MV-4-11 (cell line): ENCODE measurements at regions not wholly inside any gene's neighbourhood (a gene's known extent, or its start where the extent isn't known, plus 50 kb on each side); places are given as distances from the start of the nearest gene placed in this dataset.

Experiments used
- DNase-seq: peaks from one replicate; lab custom pipeline; 2025; lab: John Stamatoyannopoulos, UW

DNA sequence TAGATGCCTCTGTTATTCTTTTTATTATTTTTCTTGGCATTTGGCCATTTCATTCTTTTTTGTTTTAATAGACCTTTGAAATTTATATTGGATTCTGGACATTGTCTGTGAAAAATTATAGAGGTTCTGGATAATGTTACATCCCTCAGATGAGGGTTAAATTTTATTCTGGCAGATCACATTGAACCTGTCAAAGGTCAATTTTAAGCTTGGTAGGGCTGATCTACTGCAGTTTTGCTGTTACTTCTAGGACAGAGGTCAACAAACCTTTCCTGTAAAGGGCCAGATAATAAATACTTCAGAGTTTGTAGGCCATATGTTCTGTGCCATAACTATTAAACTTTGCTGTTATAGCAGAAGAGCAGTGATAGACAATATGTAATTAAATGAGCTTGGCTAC lies 318.9 kb upstream of the DPPA4 start:
- DNase-seq: no peak

DNA sequence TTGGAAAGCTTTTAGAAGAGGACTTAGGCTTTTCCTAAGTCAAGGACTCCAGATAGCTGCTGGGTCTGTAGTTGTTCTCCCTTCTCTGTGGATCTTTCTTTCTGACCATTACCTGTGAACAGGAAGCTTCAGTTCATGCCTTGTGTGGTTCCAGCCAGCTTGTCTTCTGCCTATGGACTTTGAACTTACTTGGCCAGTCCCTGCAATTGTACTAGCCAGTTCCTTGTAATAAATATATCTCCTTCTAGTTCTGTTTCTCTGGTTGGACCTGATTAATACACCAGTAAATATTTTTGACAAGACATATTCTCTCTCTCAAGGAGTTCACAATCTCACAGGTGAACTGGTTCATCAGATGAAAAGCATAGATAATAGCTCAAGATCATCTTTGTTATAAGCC lies 341.3 kb upstream of the DPPA4 start:
- DNase-seq: no peak

DNA sequence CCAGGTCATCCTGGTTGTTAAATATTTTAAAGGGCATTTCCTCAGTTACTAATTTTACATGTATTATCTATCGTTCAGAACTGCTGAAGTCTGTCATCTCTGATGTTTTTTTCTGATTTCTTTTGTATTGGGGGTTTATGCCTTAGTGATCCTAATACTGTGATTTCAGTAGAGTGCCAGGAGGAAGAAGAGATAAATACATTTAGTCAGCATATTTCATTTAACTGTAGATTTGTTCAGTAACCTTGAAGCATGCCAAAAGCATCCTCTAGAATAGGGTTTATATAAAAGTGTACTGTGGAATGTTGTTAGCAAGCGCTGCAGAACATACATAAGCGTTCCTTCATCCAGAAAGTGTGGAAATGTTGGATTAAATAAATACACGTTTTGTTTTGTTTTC lies 342.3 kb upstream of the DPPA4 start:
- DNase-seq: no peak

DNA sequence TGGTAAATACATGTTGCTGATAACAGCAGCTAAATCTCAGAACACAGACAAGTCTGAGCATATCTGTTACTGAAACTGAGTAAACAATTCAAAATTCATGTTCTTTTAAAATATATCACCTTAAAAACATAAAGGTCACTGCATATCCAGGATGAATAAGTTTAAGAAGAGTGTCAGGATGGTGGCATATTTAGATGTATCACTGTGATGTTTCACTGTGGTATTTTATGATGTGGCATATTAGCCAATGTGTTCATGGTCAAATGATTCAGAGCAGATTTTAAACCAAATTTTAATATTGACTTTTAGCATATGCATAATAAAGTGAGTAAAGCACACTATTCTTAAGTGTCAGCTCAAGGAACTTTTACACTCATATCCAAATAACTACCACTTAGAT lies 346.4 kb upstream of the DPPA4 start:
- DNase-seq: no peak

DNA sequence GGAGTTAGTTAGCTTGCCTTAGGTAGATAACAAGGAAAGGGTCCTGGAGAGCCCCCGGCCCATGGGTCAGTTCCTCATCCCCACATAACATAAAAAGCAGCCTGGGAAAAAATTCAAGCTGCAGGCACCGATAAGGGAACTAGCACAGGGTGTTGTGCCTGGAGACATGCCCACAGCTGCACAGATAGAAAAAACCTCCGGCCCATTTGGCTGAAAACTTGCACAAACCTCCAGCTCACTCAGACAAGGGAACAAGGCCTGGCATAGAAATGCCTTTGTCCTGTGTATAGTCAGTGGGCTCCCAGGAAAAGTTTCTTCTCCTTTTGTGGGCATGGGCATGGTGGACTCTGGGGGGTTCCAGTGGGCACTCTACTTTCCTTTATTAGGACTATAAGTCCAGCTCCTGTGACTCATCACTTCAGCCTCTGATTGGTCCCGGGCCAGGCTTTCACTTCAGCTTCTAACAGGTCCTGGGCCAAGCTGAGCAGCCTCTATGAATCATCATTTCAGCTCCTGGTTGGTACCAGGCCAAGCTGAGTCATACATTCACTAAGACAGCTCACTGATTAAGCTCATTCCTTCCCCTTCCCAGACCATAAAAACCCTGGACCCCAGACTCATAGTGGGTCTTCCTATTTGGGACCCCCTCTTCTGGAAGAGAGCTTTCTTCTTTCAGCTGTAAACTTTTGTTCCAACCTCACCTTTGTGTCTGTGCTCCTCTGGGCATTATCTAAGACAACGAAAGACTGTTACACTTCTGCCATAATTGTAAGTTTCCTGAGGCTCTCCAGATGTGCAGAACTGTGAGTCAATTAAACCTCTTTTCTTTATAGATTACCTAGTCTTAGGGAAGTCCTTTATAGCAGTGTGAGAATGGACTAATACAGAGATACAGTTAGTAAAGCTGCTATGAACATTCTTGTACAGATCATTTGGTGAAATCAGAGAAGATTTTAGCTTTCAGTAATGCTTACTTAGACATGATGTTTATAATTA lies 348.0 kb upstream of the DPPA4 start:
- DNase-seq: peak; percentile 92

DNA sequence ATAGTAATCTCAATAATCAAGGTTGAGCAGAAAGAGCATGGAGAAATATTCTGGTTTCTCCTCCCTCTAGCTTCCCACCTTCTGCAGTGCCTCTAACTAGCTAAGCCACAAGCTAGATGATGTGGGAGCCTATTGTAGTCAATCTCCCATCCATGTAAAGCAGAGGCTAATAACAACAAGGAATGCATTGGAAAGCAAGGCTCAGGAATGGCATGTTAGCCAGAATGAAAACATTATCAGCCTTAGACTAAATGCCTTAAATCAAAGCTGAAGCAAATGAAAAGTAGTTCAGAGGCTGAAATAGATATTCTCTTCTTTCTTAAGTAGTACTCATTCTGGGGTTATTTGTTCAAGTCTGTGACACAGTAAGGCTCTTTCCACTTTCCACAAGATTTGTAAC lies 350.3 kb upstream of the DPPA4 start:
- no peak for DNase-seq

DNA sequence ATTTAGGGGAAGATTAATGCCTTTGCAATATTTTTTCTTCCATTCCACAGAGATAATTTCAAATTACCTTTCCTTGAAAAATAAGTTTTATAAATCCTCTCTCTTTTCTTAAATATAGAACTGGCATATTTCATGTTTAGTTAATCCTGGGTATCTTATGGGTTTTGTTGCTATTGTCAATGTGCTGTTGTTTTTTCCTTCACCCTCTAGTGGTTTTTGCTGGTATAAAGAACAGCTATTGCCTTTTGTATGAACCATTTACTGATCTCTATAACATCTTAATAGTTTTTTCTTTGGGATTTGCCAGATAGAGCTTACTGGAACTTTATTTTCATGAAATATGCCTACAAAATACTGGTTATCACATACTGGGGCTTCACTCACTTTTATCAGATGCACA lies 359.6 kb upstream of the DPPA4 start:
- no peak for DNase-seq

DNA sequence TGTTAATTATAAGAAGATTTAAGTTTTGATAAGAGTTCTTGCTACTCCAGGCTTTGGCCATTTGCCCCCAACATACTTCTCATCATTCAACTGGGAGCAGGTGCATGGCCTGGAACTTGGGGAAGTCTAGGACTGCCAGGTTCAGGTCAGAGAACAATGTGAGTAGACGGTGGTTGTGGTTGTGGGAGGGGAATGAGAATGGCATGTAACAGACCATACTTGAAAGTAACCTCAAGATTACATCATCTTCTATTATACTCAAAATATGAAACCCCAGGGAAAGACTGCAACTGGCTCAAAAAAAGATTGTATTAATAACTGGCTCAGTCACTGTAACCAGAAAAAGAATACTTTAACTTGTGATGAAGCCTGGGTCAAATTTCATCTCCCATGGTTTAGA lies 364.9 kb upstream of the DPPA4 start:
- DNase-seq: peak; percentile 89

DNA sequence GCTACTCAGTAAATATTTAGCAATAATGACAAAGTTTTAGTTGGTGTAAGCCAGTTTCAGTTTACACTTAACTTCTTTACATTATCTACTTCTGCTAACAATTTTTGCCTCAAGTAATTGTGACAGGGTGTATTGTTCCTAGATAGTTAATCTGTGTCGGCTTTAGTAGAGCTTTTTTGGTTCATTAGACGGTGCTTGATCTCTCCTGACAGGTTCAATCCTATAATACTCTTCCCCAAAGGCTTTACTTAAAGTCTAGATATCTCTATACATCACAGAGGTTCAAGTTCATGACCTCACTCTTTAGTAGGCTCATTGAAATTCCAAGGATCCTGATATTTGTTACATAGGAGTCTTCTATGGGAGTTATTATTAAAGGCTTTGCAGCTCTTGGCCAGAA lies 365.6 kb upstream of the DPPA4 start:
- DNase-seq: no peak

DNA sequence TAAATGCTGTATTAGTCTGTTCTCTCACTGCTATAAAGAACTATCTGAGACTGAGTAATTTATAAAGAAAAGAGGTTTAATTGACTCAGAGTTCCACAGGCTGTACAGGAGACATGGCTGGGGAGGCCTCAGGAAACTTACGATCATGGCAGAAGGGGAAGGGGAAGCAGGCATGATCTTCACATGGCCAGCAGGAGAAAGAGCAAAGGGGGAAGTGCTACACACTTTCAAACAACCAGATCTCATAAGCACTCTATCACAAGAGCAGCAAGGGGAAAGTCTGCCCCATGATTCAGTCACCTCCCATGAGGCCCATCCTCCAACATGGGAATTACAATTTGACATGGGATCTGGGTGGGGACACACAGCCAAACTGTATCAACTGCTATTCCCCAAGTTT lies 367.8 kb upstream of the DPPA4 start:
- peak; percentile 78 for DNase-seq

DNA sequence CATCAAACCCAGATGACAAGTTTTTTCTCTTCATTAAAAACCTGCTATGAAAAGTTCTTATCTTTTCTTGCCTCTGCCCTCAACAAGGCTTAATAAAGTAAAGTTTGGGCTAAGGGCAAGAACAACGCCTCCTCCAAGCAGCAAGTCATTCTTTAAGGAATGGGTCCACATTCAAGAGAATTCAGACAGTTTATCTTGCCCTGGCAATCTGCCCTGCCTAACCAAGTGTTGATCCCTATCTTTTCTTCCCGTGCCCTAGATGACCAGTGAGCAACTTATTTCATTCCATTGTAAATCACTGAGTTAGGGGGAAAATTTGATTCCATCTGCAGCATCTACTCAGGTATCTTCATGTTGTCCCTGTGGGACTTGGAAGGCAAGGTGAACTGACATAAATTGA lies 370.3 kb upstream of the DPPA4 start:
- no peak for DNase-seq

DNA sequence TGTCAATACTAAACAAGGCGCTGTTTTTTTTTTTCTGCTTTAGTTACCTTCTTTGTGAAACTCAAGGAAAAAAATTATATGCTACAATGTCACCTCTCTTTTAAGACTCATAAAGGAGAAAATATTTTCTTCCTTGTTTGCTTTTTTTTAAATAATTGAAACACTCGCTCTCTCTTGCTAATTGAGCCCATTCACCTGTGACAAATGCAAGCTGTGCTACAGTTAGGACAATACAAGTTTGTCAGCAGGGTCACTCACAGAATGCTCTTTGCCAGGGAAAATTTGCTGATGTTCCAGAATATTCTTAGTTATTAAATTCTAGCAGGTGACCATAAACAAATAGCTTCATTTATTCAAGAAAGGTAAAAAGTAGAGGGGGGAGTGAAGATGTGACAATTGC lies 375.9 kb upstream of the DPPA4 start:
- no peak for DNase-seq

DNA sequence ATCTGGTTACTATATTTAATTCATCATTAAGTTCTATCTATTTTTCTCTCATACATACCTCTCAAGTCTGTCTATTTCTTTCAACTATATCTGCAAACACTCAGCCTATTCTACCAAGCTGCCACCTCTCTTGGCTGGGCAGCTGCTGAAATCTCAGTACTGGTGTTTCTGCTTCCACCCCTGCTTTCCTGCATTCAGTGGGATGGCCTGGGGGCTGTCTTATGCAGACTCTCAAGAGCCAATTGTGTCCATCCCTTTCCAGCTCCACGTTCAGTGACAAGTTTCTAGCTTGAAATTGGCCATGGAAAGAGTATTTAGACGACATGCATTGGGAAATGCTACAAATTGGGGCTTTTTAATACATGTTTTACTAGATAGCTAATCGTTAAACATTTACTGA lies 378.4 kb upstream of the DPPA4 start:
- DNase-seq: no peak

DNA sequence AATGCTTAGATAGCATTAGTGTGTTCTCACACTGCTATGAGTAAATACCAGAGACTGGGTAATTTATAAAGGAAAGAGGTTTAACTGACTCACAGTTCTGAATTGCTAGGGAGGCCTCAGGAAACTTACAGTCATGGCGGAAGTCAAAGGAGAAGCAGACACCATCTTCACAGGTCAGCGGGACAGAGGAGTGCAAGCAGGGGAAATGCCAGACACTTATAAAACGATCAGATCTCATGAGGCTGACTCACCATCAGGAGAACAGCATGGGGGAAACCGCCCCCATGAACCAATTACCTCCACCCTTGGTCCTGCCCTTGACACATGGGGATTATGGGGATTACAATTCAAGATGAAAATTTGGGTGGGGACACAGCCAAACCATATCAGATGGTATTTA lies 381.5 kb upstream of the DPPA4 start:
- no peak for DNase-seq

DNA sequence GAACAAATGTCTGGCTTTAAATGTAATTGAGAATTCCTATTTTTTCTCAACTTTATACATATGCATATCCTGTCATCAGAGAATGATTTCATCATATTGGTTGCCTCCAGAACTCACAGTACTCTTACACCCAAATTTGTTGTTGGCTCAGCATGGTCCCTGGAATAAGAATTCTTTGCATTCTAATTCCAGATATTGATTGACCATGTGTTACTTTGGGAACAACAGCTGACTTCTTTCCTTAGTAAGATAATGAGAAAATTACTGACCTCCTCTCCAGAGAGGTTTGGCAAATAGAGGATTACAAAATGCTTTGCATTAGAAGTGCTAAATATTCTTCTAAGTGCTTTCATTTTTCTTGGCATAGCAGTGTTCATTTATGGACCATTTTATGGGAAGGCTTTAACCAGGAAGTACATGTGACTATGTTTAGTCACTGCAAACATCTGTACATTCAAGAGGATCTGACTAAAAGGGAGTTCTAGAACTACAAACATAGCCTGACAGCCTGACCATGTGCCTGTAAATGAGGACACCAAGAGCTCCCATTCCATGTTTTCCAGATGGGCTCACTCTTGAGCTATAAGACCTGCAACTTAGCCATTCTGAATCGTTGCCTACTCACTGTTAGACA lies 391.6 kb upstream of the DPPA4 start:
- no peak for DNase-seq

DNA sequence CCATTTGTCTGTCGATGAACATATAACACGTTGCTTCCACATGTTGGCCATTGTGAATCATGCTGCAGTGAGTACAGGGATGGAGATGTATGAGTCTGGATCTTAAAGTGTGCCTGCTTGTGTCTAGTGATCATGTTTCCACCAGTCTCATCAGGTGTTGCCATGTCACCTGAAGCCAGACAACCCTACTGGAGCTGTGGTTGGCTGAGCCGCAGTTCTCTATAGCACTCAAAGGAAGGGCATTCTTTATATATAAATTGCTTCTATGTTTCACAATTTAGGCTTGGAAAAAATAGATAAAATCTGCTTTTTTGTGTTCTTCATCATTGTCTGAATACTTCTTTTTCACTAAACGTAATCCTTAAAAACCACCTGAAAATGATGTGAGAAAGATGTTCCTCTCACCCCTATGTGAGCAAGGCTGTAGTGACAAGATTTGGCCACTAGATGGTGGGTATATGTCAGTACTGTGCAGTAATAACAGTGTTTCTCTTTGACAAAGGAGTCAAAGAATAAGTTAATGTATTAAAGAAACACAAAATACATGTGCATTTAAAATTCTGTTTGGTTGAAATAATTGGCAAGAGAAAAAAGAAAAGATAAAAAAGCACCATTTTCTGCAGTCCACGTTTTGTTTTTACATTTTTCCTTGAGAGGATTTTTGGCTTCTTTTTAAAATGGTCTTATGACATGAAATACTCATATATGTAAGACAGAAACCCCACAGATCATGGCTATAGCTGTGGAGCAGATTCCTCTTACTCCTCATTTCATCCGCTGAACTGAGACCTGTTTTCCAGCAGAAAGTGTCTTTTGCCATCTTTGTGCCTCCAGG lies 394.5 kb upstream of the DPPA4 start:
- DNase-seq: peak; percentile 39

DNA sequence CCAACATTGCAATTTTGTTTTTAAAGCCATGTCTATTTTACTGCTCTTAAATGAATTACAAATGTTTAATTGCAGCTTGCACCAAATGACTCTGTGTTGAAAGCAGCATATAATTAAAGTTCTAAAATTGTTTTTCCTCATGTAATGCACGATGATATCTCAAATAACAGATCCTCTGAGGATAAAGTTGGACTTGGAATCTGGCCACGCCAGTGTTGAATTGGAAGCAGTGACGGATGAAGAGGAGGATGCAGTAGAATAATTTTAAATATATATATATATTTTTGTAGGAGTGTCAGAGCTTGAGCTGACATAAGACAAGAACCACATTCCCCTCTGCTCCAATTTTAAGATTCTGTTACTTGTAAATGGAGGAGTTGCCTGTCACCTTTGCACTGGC lies 406.6 kb upstream of the DPPA4 start:
- DNase-seq: no peak

DNA sequence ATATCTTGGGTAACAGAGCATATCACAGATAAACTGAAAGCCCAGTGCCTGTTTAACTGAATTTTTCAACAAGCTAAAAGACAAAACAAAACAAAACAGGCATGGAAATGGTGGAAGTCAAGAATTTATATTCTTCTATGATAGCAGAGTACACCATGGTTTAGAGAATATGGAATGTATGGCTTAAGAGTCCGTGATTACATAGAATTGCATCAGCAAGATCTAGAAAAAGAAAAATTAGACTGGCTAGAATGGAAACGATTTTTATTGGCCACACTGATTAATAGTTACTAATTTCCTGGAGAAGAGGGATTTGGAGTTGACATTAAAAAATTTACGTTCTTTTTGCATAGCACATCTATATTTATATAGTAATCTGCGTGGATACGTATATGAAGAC lies 435.2 kb upstream of the DPPA4 start:
- no peak for DNase-seq

DNA sequence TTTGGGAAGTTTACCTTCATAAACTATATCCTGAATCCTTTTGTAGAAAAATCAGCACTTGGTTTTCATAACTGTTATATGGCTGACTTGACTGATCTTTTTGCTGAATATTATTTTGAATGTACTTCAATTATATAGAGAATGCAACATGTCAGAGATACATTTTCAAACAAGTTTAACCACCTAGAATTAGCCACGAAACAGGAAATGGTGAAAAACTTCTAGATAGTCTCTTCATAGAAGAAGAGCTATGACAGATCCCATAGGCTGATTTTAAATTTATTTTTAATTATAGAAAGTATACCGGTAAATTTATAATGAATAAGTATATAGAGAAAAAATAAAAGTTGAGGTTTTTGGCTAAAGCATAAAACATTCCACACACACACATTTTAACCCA lies 436.8 kb upstream of the DPPA4 start:
- no peak for DNase-seq

DNA sequence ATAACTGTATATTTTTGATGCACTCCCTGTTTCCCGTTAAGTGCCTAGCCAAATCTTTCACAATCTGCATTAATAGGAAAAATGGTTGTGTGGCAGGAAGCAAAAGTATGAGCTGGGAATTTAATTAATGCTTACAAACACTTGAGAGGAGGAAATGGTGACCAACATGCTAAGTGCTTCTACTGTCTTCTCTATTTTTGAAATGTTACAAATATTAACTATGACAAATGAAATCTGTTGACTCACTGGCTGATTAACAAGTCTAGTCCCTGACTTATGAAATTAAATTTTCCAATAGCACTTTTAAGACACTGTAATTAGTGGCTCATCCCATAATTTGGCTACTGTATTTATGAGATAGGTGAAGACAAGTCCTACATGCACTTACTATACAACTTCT lies 446.9 kb upstream of the DPPA4 start:
- no peak for DNase-seq

DNA sequence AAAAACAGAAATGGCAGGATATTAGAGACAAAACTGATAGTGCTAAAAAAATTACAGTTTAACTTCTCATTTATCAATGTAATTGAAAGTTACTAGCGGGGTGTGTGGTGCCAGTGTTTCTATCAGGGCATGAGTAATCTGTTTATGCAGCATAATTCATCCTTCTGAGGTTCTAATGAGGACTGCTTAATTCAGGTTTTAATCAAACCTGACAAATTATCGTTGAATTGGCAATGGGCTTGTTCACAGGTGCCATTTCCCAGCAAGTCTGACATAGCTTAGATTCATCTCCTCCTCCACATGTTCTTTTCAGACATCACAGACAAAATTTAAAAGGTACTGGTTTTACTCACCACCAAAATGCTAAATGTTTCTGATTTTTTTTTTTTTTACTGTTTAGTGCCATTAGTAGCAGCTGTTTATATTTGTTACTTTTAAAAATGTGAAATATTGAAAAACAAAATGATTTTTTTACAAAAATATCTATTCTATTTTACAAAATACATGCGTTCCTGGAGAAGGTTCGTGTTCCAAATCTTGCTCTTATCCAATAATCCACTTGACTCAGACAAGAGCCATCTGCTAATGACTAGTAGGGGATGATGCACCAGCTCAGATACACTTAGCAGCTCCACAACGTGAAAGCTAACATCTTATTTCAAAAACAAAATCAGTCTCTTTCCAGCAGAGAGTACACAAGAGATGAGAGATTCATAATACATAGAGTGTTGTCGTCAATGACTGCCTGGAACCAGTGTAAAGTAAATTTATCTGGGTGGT lies 447.7 kb upstream of the DPPA4 start:
- DNase-seq: no peak

DNA sequence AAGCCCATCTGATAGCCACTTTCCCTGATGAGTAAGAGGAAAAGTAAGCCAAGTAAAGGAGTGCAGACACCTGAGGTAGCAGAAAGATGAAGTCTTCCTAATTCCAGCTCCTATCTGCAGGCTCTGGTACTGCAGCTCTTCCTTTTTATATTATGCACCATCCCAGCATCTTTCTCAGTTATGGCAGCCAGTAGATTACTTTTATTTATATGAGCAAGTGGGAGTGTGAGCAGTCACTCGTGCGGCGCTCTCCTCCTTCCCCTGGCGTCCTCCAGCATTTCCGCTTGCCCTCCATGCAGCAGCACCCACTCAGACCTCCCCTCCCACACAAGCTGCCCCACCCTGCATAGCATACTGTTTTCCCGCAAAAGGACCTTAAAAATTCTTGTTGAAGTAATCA lies 465.9 kb upstream of the DPPA4 start:
- no peak for DNase-seq
